Prostate gland (tissue), 2 donors: ENCODE measurements at regions not wholly inside any gene's neighbourhood (a gene's known extent, or its start where the extent isn't known, plus 50 kb on each side); places are given as distances from the start of the nearest gene placed in this dataset.

Source experiments
- CTCF ChIP-seq, 4 experiments: fragments of 200-600 bp in 2 of 4; fragments of 450-650 bp in 2 of 4; sonication (generic) in 2 of 4; IDR thresholded peaks; 1 replicate in 3 of 4; 2 replicates in 1 of 4; pipeline ENCODE4 v1.5.1; 2016 to 2019; ENCODE audit warnings: antibody characterized with exemption in 4 of 4, mild to moderate bottlenecking in 2 of 4, moderate library complexity in 2 of 4
- POLR2A ChIP-seq: fragments of 450-650 bp; IDR thresholded peaks from one replicate; pipeline ENCODE4 v1.6.1; 2016; ENCODE audit warnings: antibody characterized with exemption, mild to moderate bottlenecking
- POLR2AphosphoS5 ChIP-seq: sonication (generic); formaldehyde crosslinking; IDR thresholded peaks from one replicate; pipeline ENCODE4 v1.6.1; 2017; ENCODE audit warnings: antibody characterized with exemption

- TF ChIP-seq CTCF (IDR thresholded peaks at IDR 0.05) (no peak), POLR2A (no peak), POLR2AphosphoS5 (no peak)
Measured at GRCh38 chr3:178283561-178283960, 252.7 kb upstream of the KCNMB2 start.
